ENCODE measurements at regions not wholly inside any gene's neighbourhood (a gene's known extent, or its start where the extent isn't known, plus 50 kb on each side); places are given as distances from the start of the nearest gene placed in this dataset.

- TF ChIP-seq, protein P1, sequence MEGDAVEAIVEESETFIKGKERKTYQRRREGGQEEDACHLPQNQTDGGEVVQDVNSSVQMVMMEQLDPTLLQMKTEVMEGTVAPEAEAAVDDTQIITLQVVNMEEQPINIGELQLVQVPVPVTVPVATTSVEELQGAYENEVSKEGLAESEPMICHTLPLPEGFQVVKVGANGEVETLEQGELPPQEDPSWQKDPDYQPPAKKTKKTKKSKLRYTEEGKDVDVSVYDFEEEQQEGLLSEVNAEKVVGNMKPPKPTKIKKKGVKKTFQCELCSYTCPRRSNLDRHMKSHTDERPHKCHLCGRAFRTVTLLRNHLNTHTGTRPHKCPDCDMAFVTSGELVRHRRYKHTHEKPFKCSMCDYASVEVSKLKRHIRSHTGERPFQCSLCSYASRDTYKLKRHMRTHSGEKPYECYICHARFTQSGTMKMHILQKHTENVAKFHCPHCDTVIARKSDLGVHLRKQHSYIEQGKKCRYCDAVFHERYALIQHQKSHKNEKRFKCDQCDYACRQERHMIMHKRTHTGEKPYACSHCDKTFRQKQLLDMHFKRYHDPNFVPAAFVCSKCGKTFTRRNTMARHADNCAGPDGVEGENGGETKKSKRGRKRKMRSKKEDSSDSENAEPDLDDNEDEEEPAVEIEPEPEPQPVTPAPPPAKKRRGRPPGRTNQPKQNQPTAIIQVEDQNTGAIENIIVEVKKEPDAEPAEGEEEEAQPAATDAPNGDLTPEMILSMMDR (conservative IDR thresholded peaks at IDR 0.05; ENCODE audit: low read depth, low read length) = no peak
- TF ChIP-seq EZH2 (IDR thresholded peaks at IDR 0.05; ENCODE audit: low read length, unreplicated experiment) = no peak
- no peak for TF ChIP-seq EZH2phosphoT487 (IDR thresholded peaks at IDR 0.05; ENCODE audit: borderline replicate concordance, low read length)
These were observed 179.8 kb downstream of the SLIT2 start for GRCh38 chr4:20431543-20431951.
